B cell (primary cell): ENCODE measurements at regions not wholly inside any gene's neighbourhood (a gene's known extent, or its start where the extent isn't known, plus 50 kb on each side); places are given as distances from the start of the nearest gene placed in this dataset.

Experiments
- ATAC-seq: fragments of 200-7000 bp; cut with Tn5 transposase; one replicate; pipeline ENCODE4 v1.10.0; 2021; ENCODE audit warnings: low read depth, mild to moderate bottlenecking, moderate number of reproducible peaks, moderate library complexity
- CTCF ChIA-PET: fragments of 350-600 bp; sonication (Branson Sonifier 250); formaldehyde crosslinking; loops from one replicate; lab custom pipeline; 2021; ENCODE audit warnings: antibody characterized with exemption, inconsistent platforms; lab: Charles Lee
- POLR2A ChIA-PET: fragments of 350-600 bp; sonication (Branson Sonifier 250); formaldehyde crosslinking; loops from one replicate; lab custom pipeline; 2021; ENCODE audit warnings: antibody characterized with exemption; lab: Charles Lee
- DNase-seq: peaks from one replicate; pipeline ENCODE4 v3.0.0; 2013
- H2AFZ ChIP-seq: 2 replicates; pipeline ENCODE4 v1.6.1; 2012; ENCODE audit warnings: mild to moderate bottlenecking, low read depth, low read length; ENCODE audit not compliant: insufficient read depth, poor library complexity, severe bottlenecking
- H3K27ac ChIP-seq, 2 donors: 1 replicate in 1 of 2; 2 replicates in 1 of 2; pipeline ENCODE4 v1.5.1; 2012 to 2013; ENCODE audit warnings: low read length in 2 of 2, mild to moderate bottlenecking in 2 of 2, moderate library complexity in 1 of 2
- H3K27me3 ChIP-seq, 4 experiments: fragments of 200-600 bp in 1 of 4; sonication (generic) in 1 of 4; replicated peaks in 1 of 4; 1 replicate in 2 of 4; 2 replicates in 2 of 4; pipeline versions ENCODE4 v1.6.1 to v1.7.0; 2013 to 2016; ENCODE audit warnings: low read length in 3 of 4, mild to moderate bottlenecking in 2 of 4, mixed read lengths in 1 of 4, moderate library complexity in 1 of 4; ENCODE audit not compliant: insufficient read depth in 4 of 4, control insufficient read depth in 3 of 4; ENCODE audit errors: control extremely low read depth in 1 of 4
- H3K36me3 ChIP-seq, 2 experiments: replicated peaks in 1 of 2; 1 replicate in 1 of 2; 2 replicates in 1 of 2; pipeline versions ENCODE4 v1.6.1 to v1.7.1; 2013; ENCODE audit warnings: low read length in 1 of 2; ENCODE audit not compliant: insufficient read depth in 2 of 2, control insufficient read depth in 1 of 2; ENCODE audit errors: control extremely low read depth in 1 of 2, extremely low read depth in 1 of 2
- H3K4me1 ChIP-seq, 2 donors: fragments of 200-600 bp in 1 of 2; sonication (generic) in 1 of 2; 1 replicate in 1 of 2; 2 replicates in 1 of 2; pipeline versions ENCODE4 v1.5.1 to v1.6.1; 2013 to 2017; ENCODE audit warnings: low read length in 2 of 2; ENCODE audit not compliant: control insufficient read depth in 2 of 2, insufficient read depth in 2 of 2
- H3K4me2 ChIP-seq: replicated peaks from 2 replicates; pipeline ENCODE3; 2012; ENCODE audit warnings: mild to moderate bottlenecking, low read depth, low read length; ENCODE audit not compliant: poor library complexity, severe bottlenecking
- H3K4me3 ChIP-seq, 5 experiments: fragments of 200-600 bp in 1 of 5; sonication (generic) in 1 of 5; 1 replicate in 3 of 5; 2 replicates in 2 of 5; pipeline versions ENCODE4 v1.5.1 to v1.7.0; 2011 to 2016; ENCODE audit warnings: low read length in 4 of 5, mild to moderate bottlenecking in 4 of 5, low read depth in 2 of 5, control low read depth in 1 of 5, moderate library complexity in 1 of 5; ENCODE audit not compliant: insufficient read depth in 1 of 5; ENCODE audit errors: control extremely low read depth in 1 of 5, extremely low read depth in 1 of 5
- H3K79me2 ChIP-seq: fragments of 200-600 bp; sonication (generic); one replicate; pipeline ENCODE4 v1.6.0; 2016; ENCODE audit warnings: low read length; ENCODE audit not compliant: control insufficient read depth, insufficient read depth
- H3K9ac ChIP-seq: fragments of 200-600 bp; sonication (generic); 2 replicates; pipeline ENCODE4 v1.6.1; 2017; ENCODE audit warnings: mild to moderate bottlenecking, low read length, moderate library complexity
- H3K9me3 ChIP-seq, 3 donors: one replicate each; pipeline versions ENCODE4 v1.6.1 to v1.7.1; 2013; ENCODE audit warnings: low read length in 2 of 3; ENCODE audit not compliant: control insufficient read depth in 2 of 3, insufficient read depth in 1 of 3; ENCODE audit errors: control extremely low read depth in 1 of 3
- H4K20me1 ChIP-seq: 2 replicates; pipeline ENCODE4 v1.6.0; 2012; ENCODE audit warnings: mild to moderate bottlenecking, low read length; ENCODE audit not compliant: insufficient read depth, control insufficient read depth, poor library complexity, severe bottlenecking
- H3K27ac Mint-ChIP-seq: one replicate; pipeline ENCODE4 v1.8.0; 2021; ENCODE audit warnings: mixed read lengths
- H3K27me3 Mint-ChIP-seq: one replicate; pipeline ENCODE4 v1.8.0; 2021; ENCODE audit warnings: mixed read lengths
- H3K4me1 Mint-ChIP-seq: one replicate; pipeline ENCODE4 v1.8.0; 2021; ENCODE audit warnings: mixed read lengths
- H3K4me3 Mint-ChIP-seq: one replicate; pipeline ENCODE4 v1.8.0; 2021; ENCODE audit warnings: mixed read lengths
- H3K9me3 Mint-ChIP-seq: one replicate; pipeline ENCODE4 v1.8.0; 2022; ENCODE audit warnings: mixed read lengths; ENCODE audit not compliant: insufficient read depth
- EZH2 ChIP-seq: IDR thresholded peaks from 2 replicates; pipeline ENCODE4 v1.6.1; 2012; ENCODE audit warnings: borderline replicate concordance, low read depth, mild to moderate bottlenecking, moderate library complexity, low read length; ENCODE audit not compliant: insufficient read depth, poor library complexity, severe bottlenecking
- WGBS: methylation state at CpG from one replicate; pipeline ENCODE4 v1.1.5; 2013; ENCODE audit warnings: missing lambda C conversion rate; ENCODE audit not compliant: insufficient coverage; 5-methylcytosine and 5-hydroxymethylcytosine counted together
- intact Hi-C: fragments of 100-400 bp; cut with micrococcal nuclease; formaldehyde crosslinking; loops from one replicate; pipeline ENCODE4 v1.10.0; 2022
- TF ChIP-seq, protein P1 (sequence below): fragments of 200-600 bp; IDR thresholded peaks from one replicate; pipeline ENCODE4 v1.8.0; 2022; ENCODE audit warnings: antibody characterized with exemption, mild to moderate bottlenecking

DNA sequence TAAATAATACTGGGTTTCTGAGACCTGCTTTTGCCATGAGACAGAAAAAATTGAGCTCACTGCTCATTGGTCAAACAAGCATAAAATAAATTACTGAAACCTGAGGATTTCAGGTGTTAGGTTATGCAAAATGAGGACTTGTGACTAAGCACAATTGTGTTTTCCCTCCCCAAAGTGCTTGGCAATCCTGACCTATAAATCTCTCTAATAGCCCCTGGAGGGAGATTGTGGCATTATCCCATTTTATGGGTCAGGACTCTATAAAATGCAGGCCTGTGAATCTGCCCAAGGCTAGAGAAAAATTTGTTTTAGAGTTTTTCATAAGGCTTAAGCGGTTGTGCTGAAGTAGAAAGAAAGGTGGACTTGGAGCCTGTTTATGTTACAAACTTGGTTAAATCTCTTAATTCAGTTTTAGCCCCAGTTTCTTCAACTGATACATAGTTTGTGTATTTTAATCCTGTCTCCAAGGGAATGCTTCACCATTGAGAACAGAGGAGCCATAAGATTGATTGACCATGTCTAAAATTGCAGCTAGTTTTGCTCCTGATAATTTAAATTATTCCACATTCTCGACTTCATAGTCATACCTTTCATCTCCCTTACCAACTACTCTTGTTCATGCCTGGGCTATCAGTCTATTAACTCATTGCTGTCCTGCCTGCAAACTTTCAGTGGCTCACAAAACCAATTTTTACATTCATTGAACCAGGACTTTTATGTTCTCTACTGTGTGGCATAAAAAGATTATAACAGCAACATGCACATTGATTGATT, 63.6 kb upstream of the LRRC4C start:
- CTCF ChIA-PET, result no interaction called here
- Histone ChIP-seq H3K27ac (no peak overlapping the region), H3K9ac (no peak overlapping the region), H3K27me3 (no peaks in the 10 kb centered on the region), H4K20me1 (no peaks in the 10 kb centered on the region), H2AFZ (no peak overlapping the region), H3K4me2 (no peak overlapping the region), H3K36me3 (no peaks in the 10 kb centered on the region), H3K79me2 (no peaks in the 10 kb centered on the region), H3K4me1 (no peaks in the 10 kb centered on the region), H3K4me3 (no peak overlapping the region), H3K9me3 (no peaks in the 10 kb centered on the region)
- DNase-seq (no peak), ATAC-seq (no peak)
- Mint-ChIP-seq H3K27ac (no peak overlapping the region), H3K27me3 (no peaks in the 10 kb centered on the region), H3K4me1 (no peaks in the 10 kb centered on the region), H3K9me3 (no peaks in the 10 kb centered on the region), H3K4me3 (no peak overlapping the region)
- 45% methylated on average over 1 of the region's 2 CpGs for WGBS
- POLR2A ChIA-PET, result no interaction called here
- intact Hi-C loops, result no loop called here
- no peak for TF ChIP-seq EZH2
- TF ChIP-seq, protein P1, sequence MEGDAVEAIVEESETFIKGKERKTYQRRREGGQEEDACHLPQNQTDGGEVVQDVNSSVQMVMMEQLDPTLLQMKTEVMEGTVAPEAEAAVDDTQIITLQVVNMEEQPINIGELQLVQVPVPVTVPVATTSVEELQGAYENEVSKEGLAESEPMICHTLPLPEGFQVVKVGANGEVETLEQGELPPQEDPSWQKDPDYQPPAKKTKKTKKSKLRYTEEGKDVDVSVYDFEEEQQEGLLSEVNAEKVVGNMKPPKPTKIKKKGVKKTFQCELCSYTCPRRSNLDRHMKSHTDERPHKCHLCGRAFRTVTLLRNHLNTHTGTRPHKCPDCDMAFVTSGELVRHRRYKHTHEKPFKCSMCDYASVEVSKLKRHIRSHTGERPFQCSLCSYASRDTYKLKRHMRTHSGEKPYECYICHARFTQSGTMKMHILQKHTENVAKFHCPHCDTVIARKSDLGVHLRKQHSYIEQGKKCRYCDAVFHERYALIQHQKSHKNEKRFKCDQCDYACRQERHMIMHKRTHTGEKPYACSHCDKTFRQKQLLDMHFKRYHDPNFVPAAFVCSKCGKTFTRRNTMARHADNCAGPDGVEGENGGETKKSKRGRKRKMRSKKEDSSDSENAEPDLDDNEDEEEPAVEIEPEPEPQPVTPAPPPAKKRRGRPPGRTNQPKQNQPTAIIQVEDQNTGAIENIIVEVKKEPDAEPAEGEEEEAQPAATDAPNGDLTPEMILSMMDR, result no peak

GRCh38 chr11:41527530-41527929, 68.1 kb upstream of the LRRC4C start:
- H3K4me3 Mint-ChIP-seq, result no peak overlapping the region
- H3K4me1 Mint-ChIP-seq, result no peaks in the 10 kb centered on the region
- no peak overlapping the region for H3K27ac Mint-ChIP-seq
- ChIA-PET POLR2A (no interaction called here), CTCF (no interaction called here)
- intact Hi-C loops, result no loop called here
- Histone ChIP-seq H3K9me3 (no peaks in the 10 kb centered on the region), H3K4me3 (no peak overlapping the region), H3K4me1 (no peaks in the 10 kb centered on the region), H3K36me3 (no peaks in the 10 kb centered on the region), H3K79me2 (no peaks in the 10 kb centered on the region), H3K4me2 (no peak overlapping the region), H3K9ac (no peak overlapping the region), H2AFZ (no peak overlapping the region), H3K27ac (no peak overlapping the region), H3K27me3 (no peaks in the 10 kb centered on the region), H4K20me1 (no peaks in the 10 kb centered on the region)
- no CpG with 5 or more reads among the region's 3 CpGs for WGBS
- H3K9me3 Mint-ChIP-seq, result no peaks in the 10 kb centered on the region
- no peaks in the 10 kb centered on the region for H3K27me3 Mint-ChIP-seq
- ATAC-seq (no peak), DNase-seq (no peak)
- TF ChIP-seq EZH2, result no peak
- TF ChIP-seq, protein P1, result no peak
